HCT116 (cell line): ENCODE measurements at regions not wholly inside any gene's neighbourhood (a gene's known extent, or its start where the extent isn't known, plus 50 kb on each side); places are given as distances from the start of the nearest gene placed in this dataset.

Experiments used
- ATAC-seq: fragments of 200-7000 bp; cut with Tn5 transposase; 2 replicates; pipeline ENCODE4 v1.9.1; 2020; ENCODE audit warnings: mild to moderate bottlenecking, moderate library complexity
- BruUV-seq: library from RNA; stranded (reverse); fragments of 400-500 nt; replicated peaks from 2 replicates; lab custom pipeline; 2021; lab: Mats Ljungman, UMichigan
- CTCF ChIA-PET: fragments of 300-600 bp; sonication (Branson Sonifier 250); formaldehyde crosslinking; loops from one replicate; lab custom pipeline; 2021; ENCODE audit warnings: antibody characterized with exemption; lab: Charles Lee
- POLR2A ChIA-PET: fragments of 300-600, 350-600 bp; sonication (Branson Sonifier 250); formaldehyde crosslinking; loops from one replicate; lab custom pipeline; 2021; ENCODE audit warnings: antibody characterized with exemption; lab: Charles Lee
- RAD21 ChIA-PET, 2 experiments: fragments of 300-600 bp; sonication (Branson Sonifier 250); formaldehyde crosslinking; loops; one replicate each; lab custom pipeline; 2023; ENCODE audit warnings: low total read pairs in 2 of 2; ENCODE audit not compliant: uncharacterized antibody in 2 of 2, unreplicated experiment in 2 of 2, low non-redundant PET in 1 of 2; lab: Charles Lee
- DNase-seq: peaks from one replicate; pipeline ENCODE4 v3.0.0-alpha.2; 2010; ENCODE audit warnings: low read depth, low spot score
- H2AFZ ChIP-seq: fragments of 200-600 bp; shearing (Covaris generic), sonication (generic); 2 replicates; pipeline ENCODE4 v1.6.1; 2017; ENCODE audit warnings: low read depth, mixed run types, mixed read lengths, antibody characterized with exemption, low read length; ENCODE audit not compliant: poor library complexity, severe bottlenecking
- H3K27ac ChIP-seq: 2 replicates; pipeline ENCODE4 v1.5.1; 2012; ENCODE audit warnings: low read depth, low read length
- H3K27me3 ChIP-seq: fragments of 200-600 bp; sonication (generic); 2 replicates; pipeline ENCODE4 v1.6.1; 2016; ENCODE audit warnings: mixed run types, low read length, mixed read lengths; ENCODE audit not compliant: insufficient read depth
- H3K36me3 ChIP-seq, 2 experiments: fragments of 200-500 bp in 1 of 2; fragments of 200-600 bp in 1 of 2; sonication (Bioruptor generic) in 1 of 2; sonication (generic) in 1 of 2; 2 replicates each; pipeline versions ENCODE4 v1.5.1 to v1.6.1; 2014 to 2016; ENCODE audit warnings: low read length in 2 of 2, inconsistent platforms in 1 of 2, mixed read lengths in 1 of 2, mixed run types in 1 of 2; ENCODE audit not compliant: insufficient read depth in 2 of 2, control insufficient read depth in 1 of 2
- H3K4me1 ChIP-seq, 2 experiments: fragments of 200-600 bp in 1 of 2; sonication (generic) in 1 of 2; 2 replicates each; pipeline versions ENCODE4 v1.5.1 to v1.6.1; 2012 to 2017; ENCODE audit warnings: low read length in 2 of 2, inconsistent platforms in 1 of 2, mild to moderate bottlenecking in 1 of 2, mixed read lengths in 1 of 2, mixed run types in 1 of 2, moderate library complexity in 1 of 2; ENCODE audit not compliant: insufficient read depth in 2 of 2, control insufficient read depth in 1 of 2
- H3K4me2 ChIP-seq: fragments of 200-600 bp; sonication (generic); 2 replicates; pipeline ENCODE4 v1.6.1; 2017; ENCODE audit warnings: mixed run types, low read length, mixed read lengths
- H3K4me3 ChIP-seq, 2 experiments: fragments of 200-600 bp in 1 of 2; sonication (generic) in 1 of 2; replicated peaks in 1 of 2; 2 replicates each; pipeline ENCODE4 v1.5.1; 2011 to 2016; ENCODE audit warnings: low read length in 2 of 2, control low read depth in 1 of 2, low read depth in 1 of 2, mild to moderate bottlenecking in 1 of 2, mixed read lengths in 1 of 2, mixed run types in 1 of 2
- H3K79me2 ChIP-seq: fragments of 200-600 bp; sonication (generic); 2 replicates; pipeline ENCODE4 v1.6.1; 2017; ENCODE audit warnings: mild to moderate bottlenecking, mixed run types, low read length, moderate library complexity, mixed read lengths; ENCODE audit not compliant: insufficient read depth
- H3K9ac ChIP-seq: fragments of 200-600 bp; sonication (generic); 2 replicates; pipeline ENCODE4 v1.6.1; 2016; ENCODE audit warnings: low read length, mixed read lengths
- H3K9me2 ChIP-seq: fragments of 200-600 bp; sonication (generic), shearing (Covaris generic); 2 replicates; pipeline ENCODE4 v1.6.1; 2017; ENCODE audit warnings: mixed run types, mild to moderate bottlenecking, moderate library complexity; ENCODE audit not compliant: insufficient read depth
- H3K9me3 ChIP-seq, 2 experiments: fragments of 200-500 bp in 1 of 2; fragments of 200-600 bp in 1 of 2; sonication (Bioruptor generic) in 1 of 2; sonication (generic) in 1 of 2; 2 replicates each; pipeline ENCODE4 v1.6.1; 2014 to 2017; ENCODE audit warnings: low read length in 2 of 2, mixed read lengths in 2 of 2, inconsistent platforms in 1 of 2, low read depth in 1 of 2, mild to moderate bottlenecking in 1 of 2, mixed run types in 1 of 2, moderate library complexity in 1 of 2; ENCODE audit not compliant: control insufficient read depth in 1 of 2, insufficient read depth in 1 of 2
- H4K20me1 ChIP-seq: fragments of 200-600 bp; sonication (generic), shearing (Covaris generic); 2 replicates; pipeline ENCODE4 v1.6.1; 2017; ENCODE audit warnings: mixed run types, mild to moderate bottlenecking, moderate library complexity; ENCODE audit not compliant: insufficient read depth
- CBX3 ChIP-seq: IDR thresholded peaks from 2 replicates; pipeline ENCODE4 v1.6.1; 2012; ENCODE audit warnings: low read depth
- EGR1 ChIP-seq: IDR thresholded peaks from 2 replicates; pipeline ENCODE4 v1.6.1; 2012; ENCODE audit warnings: low read depth
- ELF1 ChIP-seq: IDR thresholded peaks from 2 replicates; pipeline ENCODE4 v1.6.1; 2012; ENCODE audit warnings: low read depth, borderline replicate concordance
- FOSL1 ChIP-seq: IDR thresholded peaks from 2 replicates; pipeline ENCODE4 v1.6.1; 2012; ENCODE audit warnings: low read depth
- POLR2AphosphoS5 ChIP-seq: IDR thresholded peaks from 2 replicates; pipeline ENCODE4 v1.6.1; 2011; ENCODE audit warnings: mild to moderate bottlenecking, low read depth, low read length, moderate library complexity
- RAD21 ChIP-seq: IDR thresholded peaks from 2 replicates; pipeline ENCODE4 v1.6.1; 2012; ENCODE audit warnings: low read depth, mild to moderate bottlenecking
- SIN3A ChIP-seq: IDR thresholded peaks from 2 replicates; pipeline ENCODE4 v1.6.1; 2012; ENCODE audit warnings: low read depth
- SP1 ChIP-seq: IDR thresholded peaks from 2 replicates; pipeline ENCODE4 v1.6.1; 2012; ENCODE audit warnings: low read depth
- SRF ChIP-seq: IDR thresholded peaks from 2 replicates; pipeline ENCODE4 v1.6.1; 2012; ENCODE audit warnings: low read depth
- ZBTB33 ChIP-seq: IDR thresholded peaks from 2 replicates; pipeline ENCODE4 v1.6.1; 2011; ENCODE audit warnings: mild to moderate bottlenecking, low read length, moderate library complexity; ENCODE audit not compliant: insufficient replicate concordance; ENCODE audit errors: extremely low read depth
- ZFX ChIP-seq: fragments of 450-650 bp; IDR thresholded peaks from 2 replicates; pipeline ENCODE4 v1.6.1; 2017
- ZNF274 ChIP-seq: fragments of 200-500 bp; sonication (Bioruptor generic); IDR thresholded peaks from 2 replicates; pipeline ENCODE4 v1.6.1; 2014; ENCODE audit warnings: mild to moderate bottlenecking, low read depth, low read length, inconsistent platforms
- intact Hi-C: fragments of 100-400 bp; cut with micrococcal nuclease; formaldehyde crosslinking; loops from 2 replicates; pipeline ENCODE4 v1.10.0; 2022

DNA sequence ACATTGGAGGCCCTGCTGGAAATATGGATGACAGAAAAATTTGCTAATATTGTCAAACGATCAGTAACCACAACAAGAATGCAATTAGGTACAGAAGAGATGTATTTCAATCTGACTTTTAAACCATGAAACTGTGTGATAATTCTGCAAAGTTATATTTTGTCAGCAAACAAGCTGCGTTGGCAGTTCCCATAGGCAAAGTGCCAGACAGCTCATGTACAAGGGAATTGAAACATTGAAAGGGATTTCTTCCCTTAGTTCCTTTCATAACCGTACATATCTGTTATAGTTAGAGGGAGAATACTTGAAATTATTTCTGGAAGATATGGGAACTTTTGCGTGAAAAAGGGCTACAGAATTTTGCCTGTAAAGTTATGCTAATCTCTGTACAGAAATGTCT lies 419.4 kb upstream of the PTGER4 start:
- no peak overlapping the region for H2AFZ ChIP-seq
- CTCF ChIA-PET, result no interaction called here
- no peaks in the 10 kb centered on the region for H3K79me2 ChIP-seq
- H3K4me2 ChIP-seq, result no peak overlapping the region
- no peak overlapping the region for H3K9ac ChIP-seq
- no peaks in the 10 kb centered on the region for H3K27me3 ChIP-seq
- ATAC-seq (no peak), DNase-seq (no peak)
- no peaks in the 10 kb centered on the region for H3K36me3 ChIP-seq
- H3K4me1 ChIP-seq, result no peaks in the 10 kb centered on the region
- BruUV-seq, result no TSS peak
- H4K20me1 ChIP-seq, result no peaks in the 10 kb centered on the region
- TF ChIP-seq POLR2AphosphoS5 (no peak), ZNF274 (no peak), ELF1 (no peak)
- TF ChIP-seq, all 23 proteins: peak for 0
- no peaks in the 10 kb centered on the region for H3K9me2 ChIP-seq
- intact Hi-C loops, result no loop called here
- RAD21 ChIA-PET, result no interaction called here
- H3K27ac ChIP-seq, result no peak overlapping the region
- POLR2A ChIA-PET, result no interaction called here
- no peak overlapping the region for H3K4me3 ChIP-seq
- no peaks in the 10 kb centered on the region for H3K9me3 ChIP-seq

GRCh38 chr5:40258222-40258621 lies 421.5 kb upstream of the PTGER4 start:
- Histone ChIP-seq H3K9ac (no peak overlapping the region), H3K27ac (no peak overlapping the region), H3K79me2 (no peaks in the 10 kb centered on the region), H4K20me1 (no peaks in the 10 kb centered on the region), H3K9me2 (no peaks in the 10 kb centered on the region), H2AFZ (no peak overlapping the region), H3K36me3 (no peaks in the 10 kb centered on the region), H3K4me2 (no peak overlapping the region), H3K27me3 (no peaks in the 10 kb centered on the region), H3K4me1 (no peaks in the 10 kb centered on the region), H3K4me3 (no peak overlapping the region), H3K9me3 (no peaks in the 10 kb centered on the region)
- BruUV-seq, result no TSS peak
- ChIA-PET RAD21 (no interaction called here), CTCF (no interaction called here), POLR2A (no interaction called here)
- no peak for TF ChIP-seq SRF
- TF ChIP-seq SP1, result no peak
- TF ChIP-seq ZFX, result no peak
- TF ChIP-seq ZBTB33, result no peak
- TF ChIP-seq RAD21, result no peak
- no peak for TF ChIP-seq ELF1
- no peak for TF ChIP-seq EGR1
- TF ChIP-seq ZNF274, result no peak
- TF ChIP-seq FOSL1, result no peak
- TF ChIP-seq SIN3A, result no peak
- no peak for TF ChIP-seq CBX3
- DNase-seq (no peak), ATAC-seq (no peak)
- intact Hi-C loops, result no loop called here
